ENCODE measurements at regions not wholly inside any gene's neighbourhood (a gene's known extent, or its start where the extent isn't known, plus 50 kb on each side); places are given as distances from the start of the nearest gene placed in this dataset.

GRCh38 chr9:99305820-99306811 is 84.0 kb downstream of the SEC61B start:
- no peak for TF ChIP-seq CTCF (IDR thresholded peaks at IDR 0.05; ENCODE audit: control insufficient read depth, extremely low read depth, insufficient read depth)
- DNase-seq (ENCODE audit: low read depth): no peak
- H3K4me3 ChIP-seq (ENCODE audit: low read depth, low read length): no peak overlapping the region

GRCh38 chr9:99307851-99308250 is 85.8 kb downstream of the SEC61B start:
- no peak overlapping the region for H3K4me3 ChIP-seq (ENCODE audit: low read depth, low read length)
- DNase-seq (ENCODE audit: low read depth): no peak
- TF ChIP-seq CTCF (IDR thresholded peaks at IDR 0.05; ENCODE audit: control insufficient read depth, extremely low read depth, insufficient read depth): no peak

GRCh38 chr9:99309141-99309939 is 87.3 kb downstream of the SEC61B start:
- no peak overlapping the region for H3K4me3 ChIP-seq (ENCODE audit: low read depth, low read length)
- no peak for TF ChIP-seq CTCF (IDR thresholded peaks at IDR 0.05; ENCODE audit: control insufficient read depth, extremely low read depth, insufficient read depth)
- DNase-seq (ENCODE audit: low read depth): no peak

GRCh38 chr9:99312736-99313135 is 90.7 kb downstream of the SEC61B start:
- no peak overlapping the region for H3K4me3 ChIP-seq (ENCODE audit: low read depth, low read length)
- no peak for DNase-seq (ENCODE audit: low read depth)
- TF ChIP-seq CTCF (IDR thresholded peaks at IDR 0.05; ENCODE audit: control insufficient read depth, extremely low read depth, insufficient read depth): no peak

- no peak for TF ChIP-seq CTCF (IDR thresholded peaks at IDR 0.05; ENCODE audit: control insufficient read depth, extremely low read depth, insufficient read depth)
- no peak for DNase-seq (ENCODE audit: low read depth)
- H3K4me3 ChIP-seq (ENCODE audit: low read depth, low read length): no peak overlapping the region
These were observed 97.0 kb downstream of the SEC61B start for GRCh38 chr9:99319048-99319447.

GRCh38 chr9:99322299-99322698 is 100.2 kb downstream of the SEC61B start:
- DNase-seq (ENCODE audit: low read depth): no peak
- H3K4me3 ChIP-seq (ENCODE audit: low read depth, low read length): no peak overlapping the region
- no peak for TF ChIP-seq CTCF (IDR thresholded peaks at IDR 0.05; ENCODE audit: control insufficient read depth, extremely low read depth, insufficient read depth)
